B cell (primary cell): ENCODE measurements at regions not wholly inside any gene's neighbourhood (a gene's known extent, or its start where the extent isn't known, plus 50 kb on each side); places are given as distances from the start of the nearest gene placed in this dataset.

ENCODE experiments used
- ATAC-seq: fragments of 200-7000 bp; cut with Tn5 transposase; one replicate; pipeline ENCODE4 v1.10.0; 2021; ENCODE audit warnings: low read depth, mild to moderate bottlenecking, moderate number of reproducible peaks, moderate library complexity
- CTCF ChIA-PET: fragments of 350-600 bp; sonication (Branson Sonifier 250); formaldehyde crosslinking; loops from one replicate; lab custom pipeline; 2021; ENCODE audit warnings: antibody characterized with exemption, inconsistent platforms; lab: Charles Lee
- POLR2A ChIA-PET: fragments of 350-600 bp; sonication (Branson Sonifier 250); formaldehyde crosslinking; loops from one replicate; lab custom pipeline; 2021; ENCODE audit warnings: antibody characterized with exemption; lab: Charles Lee
- DNase-seq: peaks from one replicate; pipeline ENCODE4 v3.0.0; 2013
- H2AFZ ChIP-seq: 2 replicates; pipeline ENCODE4 v1.6.1; 2012; ENCODE audit warnings: mild to moderate bottlenecking, low read depth, low read length; ENCODE audit not compliant: insufficient read depth, poor library complexity, severe bottlenecking
- H3K27ac ChIP-seq, 2 donors: 1 replicate in 1 of 2; 2 replicates in 1 of 2; pipeline ENCODE4 v1.5.1; 2012 to 2013; ENCODE audit warnings: low read length in 2 of 2, mild to moderate bottlenecking in 2 of 2, moderate library complexity in 1 of 2
- H3K27me3 ChIP-seq, 4 experiments: fragments of 200-600 bp in 1 of 4; sonication (generic) in 1 of 4; replicated peaks in 1 of 4; 1 replicate in 2 of 4; 2 replicates in 2 of 4; pipeline versions ENCODE4 v1.6.1 to v1.7.0; 2013 to 2016; ENCODE audit warnings: low read length in 3 of 4, mild to moderate bottlenecking in 2 of 4, mixed read lengths in 1 of 4, moderate library complexity in 1 of 4; ENCODE audit not compliant: insufficient read depth in 4 of 4, control insufficient read depth in 3 of 4; ENCODE audit errors: control extremely low read depth in 1 of 4
- H3K36me3 ChIP-seq, 2 experiments: replicated peaks in 1 of 2; 1 replicate in 1 of 2; 2 replicates in 1 of 2; pipeline versions ENCODE4 v1.6.1 to v1.7.1; 2013; ENCODE audit warnings: low read length in 1 of 2; ENCODE audit not compliant: insufficient read depth in 2 of 2, control insufficient read depth in 1 of 2; ENCODE audit errors: control extremely low read depth in 1 of 2, extremely low read depth in 1 of 2
- H3K4me1 ChIP-seq, 2 donors: fragments of 200-600 bp in 1 of 2; sonication (generic) in 1 of 2; 1 replicate in 1 of 2; 2 replicates in 1 of 2; pipeline versions ENCODE4 v1.5.1 to v1.6.1; 2013 to 2017; ENCODE audit warnings: low read length in 2 of 2; ENCODE audit not compliant: control insufficient read depth in 2 of 2, insufficient read depth in 2 of 2
- H3K4me2 ChIP-seq: replicated peaks from 2 replicates; pipeline ENCODE3; 2012; ENCODE audit warnings: mild to moderate bottlenecking, low read depth, low read length; ENCODE audit not compliant: poor library complexity, severe bottlenecking
- H3K4me3 ChIP-seq, 5 experiments: fragments of 200-600 bp in 1 of 5; sonication (generic) in 1 of 5; 1 replicate in 3 of 5; 2 replicates in 2 of 5; pipeline versions ENCODE4 v1.5.1 to v1.7.0; 2011 to 2016; ENCODE audit warnings: low read length in 4 of 5, mild to moderate bottlenecking in 4 of 5, low read depth in 2 of 5, control low read depth in 1 of 5, moderate library complexity in 1 of 5; ENCODE audit not compliant: insufficient read depth in 1 of 5; ENCODE audit errors: control extremely low read depth in 1 of 5, extremely low read depth in 1 of 5
- H3K79me2 ChIP-seq: fragments of 200-600 bp; sonication (generic); one replicate; pipeline ENCODE4 v1.6.0; 2016; ENCODE audit warnings: low read length; ENCODE audit not compliant: control insufficient read depth, insufficient read depth
- H3K9ac ChIP-seq: fragments of 200-600 bp; sonication (generic); 2 replicates; pipeline ENCODE4 v1.6.1; 2017; ENCODE audit warnings: mild to moderate bottlenecking, low read length, moderate library complexity
- H3K9me3 ChIP-seq, 3 donors: one replicate each; pipeline versions ENCODE4 v1.6.1 to v1.7.1; 2013; ENCODE audit warnings: low read length in 2 of 3; ENCODE audit not compliant: control insufficient read depth in 2 of 3, insufficient read depth in 1 of 3; ENCODE audit errors: control extremely low read depth in 1 of 3
- H4K20me1 ChIP-seq: 2 replicates; pipeline ENCODE4 v1.6.0; 2012; ENCODE audit warnings: mild to moderate bottlenecking, low read length; ENCODE audit not compliant: insufficient read depth, control insufficient read depth, poor library complexity, severe bottlenecking
- H3K27ac Mint-ChIP-seq: one replicate; pipeline ENCODE4 v1.8.0; 2021; ENCODE audit warnings: mixed read lengths
- H3K27me3 Mint-ChIP-seq: one replicate; pipeline ENCODE4 v1.8.0; 2021; ENCODE audit warnings: mixed read lengths
- H3K4me1 Mint-ChIP-seq: one replicate; pipeline ENCODE4 v1.8.0; 2021; ENCODE audit warnings: mixed read lengths
- H3K4me3 Mint-ChIP-seq: one replicate; pipeline ENCODE4 v1.8.0; 2021; ENCODE audit warnings: mixed read lengths
- H3K9me3 Mint-ChIP-seq: one replicate; pipeline ENCODE4 v1.8.0; 2022; ENCODE audit warnings: mixed read lengths; ENCODE audit not compliant: insufficient read depth
- EZH2 ChIP-seq: IDR thresholded peaks from 2 replicates; pipeline ENCODE4 v1.6.1; 2012; ENCODE audit warnings: borderline replicate concordance, low read depth, mild to moderate bottlenecking, moderate library complexity, low read length; ENCODE audit not compliant: insufficient read depth, poor library complexity, severe bottlenecking
- WGBS: methylation state at CpG from one replicate; pipeline ENCODE4 v1.1.5; 2013; ENCODE audit warnings: missing lambda C conversion rate; ENCODE audit not compliant: insufficient coverage; 5-methylcytosine and 5-hydroxymethylcytosine counted together
- intact Hi-C: fragments of 100-400 bp; cut with micrococcal nuclease; formaldehyde crosslinking; loops from one replicate; pipeline ENCODE4 v1.10.0; 2022
- TF ChIP-seq, protein P1 (sequence below): fragments of 200-600 bp; IDR thresholded peaks from one replicate; pipeline ENCODE4 v1.8.0; 2022; ENCODE audit warnings: antibody characterized with exemption, mild to moderate bottlenecking

- H4K20me1 ChIP-seq = no peaks in the 10 kb centered on the region
- H3K27ac Mint-ChIP-seq = peak overlapping the region; percentile 91
- peak overlapping the region; percentile 48 for H3K9ac ChIP-seq
- WGBS = no CpG with 5 or more reads among the region's 5 CpGs
- H3K4me1 Mint-ChIP-seq = peaks cover 18% of the 10 kb centered on the region
- H3K27ac ChIP-seq = peak overlapping the region; percentile 88 to 92
- H3K9me3 ChIP-seq = no peaks in the 10 kb centered on the region
- H3K4me3 ChIP-seq = peak overlapping the region in 1 of 5 experiments; percentile 8
- H3K9me3 Mint-ChIP-seq = no peaks in the 10 kb centered on the region
- DNase-seq (peak; percentile 75), ATAC-seq (no peak)
- no peaks in the 10 kb centered on the region for H3K79me2 ChIP-seq
- peak overlapping the region; percentile 78 for H2AFZ ChIP-seq
- intact Hi-C loops = loop anchor here (5.0 kb wide), 2 partner anchors 91 to 219 kb away; partner anchors contain the start of genes TNPO1 and ZNF366
- no peaks in the 10 kb centered on the region for H3K27me3 ChIP-seq
- H3K4me2 ChIP-seq = peak overlapping the region; percentile 33
- peaks cover 15 to 18% of the 10 kb centered on the region in 2 donors for H3K4me1 ChIP-seq
- ChIA-PET CTCF (interaction anchor here (1.7 kb wide), 1 partner anchor 220 kb away, joined by 6 read pairs; no protein-coding TSS in a partner anchor), POLR2A (no interaction called here)
- TF ChIP-seq EZH2 = no peak
- TF ChIP-seq, protein P1, sequence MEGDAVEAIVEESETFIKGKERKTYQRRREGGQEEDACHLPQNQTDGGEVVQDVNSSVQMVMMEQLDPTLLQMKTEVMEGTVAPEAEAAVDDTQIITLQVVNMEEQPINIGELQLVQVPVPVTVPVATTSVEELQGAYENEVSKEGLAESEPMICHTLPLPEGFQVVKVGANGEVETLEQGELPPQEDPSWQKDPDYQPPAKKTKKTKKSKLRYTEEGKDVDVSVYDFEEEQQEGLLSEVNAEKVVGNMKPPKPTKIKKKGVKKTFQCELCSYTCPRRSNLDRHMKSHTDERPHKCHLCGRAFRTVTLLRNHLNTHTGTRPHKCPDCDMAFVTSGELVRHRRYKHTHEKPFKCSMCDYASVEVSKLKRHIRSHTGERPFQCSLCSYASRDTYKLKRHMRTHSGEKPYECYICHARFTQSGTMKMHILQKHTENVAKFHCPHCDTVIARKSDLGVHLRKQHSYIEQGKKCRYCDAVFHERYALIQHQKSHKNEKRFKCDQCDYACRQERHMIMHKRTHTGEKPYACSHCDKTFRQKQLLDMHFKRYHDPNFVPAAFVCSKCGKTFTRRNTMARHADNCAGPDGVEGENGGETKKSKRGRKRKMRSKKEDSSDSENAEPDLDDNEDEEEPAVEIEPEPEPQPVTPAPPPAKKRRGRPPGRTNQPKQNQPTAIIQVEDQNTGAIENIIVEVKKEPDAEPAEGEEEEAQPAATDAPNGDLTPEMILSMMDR = no peak
- no peaks in the 10 kb centered on the region for H3K36me3 ChIP-seq
- no peaks in the 10 kb centered on the region for H3K27me3 Mint-ChIP-seq
- peak overlapping the region; percentile 47 for H3K4me3 Mint-ChIP-seq
These were observed 91.3 kb upstream of the ZNF366 start for GRCh38 chr5:72598401-72599064.

DNA sequence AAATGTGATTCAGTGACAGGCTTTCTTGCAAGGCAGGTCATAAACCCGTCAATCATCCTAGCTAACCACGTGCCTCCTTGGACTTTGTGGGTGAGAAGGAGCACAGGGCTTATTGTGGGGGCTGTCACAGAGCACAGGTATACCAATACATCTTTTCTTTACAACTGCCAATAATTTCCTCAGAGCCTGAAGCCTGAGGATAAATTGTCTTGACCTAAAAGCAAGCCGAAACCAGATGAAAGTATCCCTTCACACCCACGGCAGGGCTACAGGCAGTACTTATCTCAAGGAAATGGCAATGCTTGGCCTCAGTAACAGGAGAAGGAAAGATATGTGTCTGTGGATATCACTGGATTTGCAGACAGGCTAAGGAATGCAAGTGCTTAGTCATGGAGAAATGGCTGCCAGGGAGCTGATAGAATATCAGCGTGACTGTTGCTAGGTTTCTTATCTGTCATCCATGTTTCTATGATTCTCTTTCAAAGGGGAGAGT lies 90.3 kb upstream of the ZNF366 start:
- H3K9ac ChIP-seq = no peak overlapping the region
- TF ChIP-seq EZH2 = no peak
- TF ChIP-seq, protein P1 = no peak
- H3K4me2 ChIP-seq = no peak overlapping the region
- no peaks in the 10 kb centered on the region for H3K79me2 ChIP-seq
- WGBS = 90% methylated on average over 2 of the region's 5 CpGs
- intact Hi-C loops = loop anchor here (5.0 kb wide), 2 partner anchors 90 to 220 kb away; partner anchors contain the start of genes TNPO1 and ZNF366
- Mint-ChIP-seq H3K27ac (no peak overlapping the region), H3K9me3 (no peaks in the 10 kb centered on the region), H3K27me3 (peaks cover 3% of the 10 kb centered on the region), H3K4me3 (no peak overlapping the region), H3K4me1 (peaks cover 18% of the 10 kb centered on the region)
- no peaks in the 10 kb centered on the region for H4K20me1 ChIP-seq
- H3K9me3 ChIP-seq = no peaks in the 10 kb centered on the region
- no peaks in the 10 kb centered on the region for H3K27me3 ChIP-seq
- peaks cover 15 to 18% of the 10 kb centered on the region in 2 donors for H3K4me1 ChIP-seq
- ChIA-PET POLR2A (no interaction called here), CTCF (no interaction called here)
- peak overlapping the region; percentile 78 for H2AFZ ChIP-seq
- no peak overlapping the region for H3K4me3 ChIP-seq
- H3K27ac ChIP-seq = peak overlapping the region in 1 of 2 donors; percentile 92
- DNase-seq (no peak), ATAC-seq (no peak)
- H3K36me3 ChIP-seq = no peaks in the 10 kb centered on the region
